ENCODE measurements at regions not wholly inside any gene's neighbourhood (a gene's known extent, or its start where the extent isn't known, plus 50 kb on each side); places are given as distances from the start of the nearest gene placed in this dataset.

DNA sequence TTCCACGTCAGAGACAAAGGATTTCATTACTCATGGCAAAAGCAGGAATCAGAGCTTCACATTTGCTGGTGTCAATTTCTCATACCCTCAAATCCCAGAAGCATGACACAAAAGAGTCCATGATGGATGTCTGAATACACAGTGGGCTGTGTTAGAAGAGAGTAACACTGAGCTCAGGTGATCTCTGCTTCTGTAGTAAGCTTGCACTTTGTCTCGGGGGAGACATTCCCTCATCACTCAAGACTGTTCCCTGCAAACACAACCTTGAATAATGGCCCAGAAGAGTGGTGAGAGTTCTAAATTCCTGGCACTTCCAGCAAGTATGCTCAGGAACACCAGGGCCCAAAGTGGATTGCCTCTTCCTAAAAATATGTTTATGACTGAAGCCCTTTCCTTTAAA is 1787.2 kb upstream of the SEL1L start:
- peaks cover 12% of the 10 kb centered on the region for H3K9me3 Mint-ChIP-seq
- DNase-seq (no peak), ATAC-seq (ENCODE audit: poor library complexity) (no peak)
- no peaks in the 10 kb centered on the region for H3K4me1 Mint-ChIP-seq (ENCODE audit: low read depth)
- Histone ChIP-seq H3K27ac (ENCODE audit: low read depth in 1 of 2, low read length in 2 of 2) (no peak overlapping the region), H3K27me3 (ENCODE audit: control insufficient read depth in 1 of 2, insufficient read depth in 2 of 2, low read length in 2 of 2) (no peaks in the 10 kb centered on the region), H3K4me3 (ENCODE audit: low read length) (no peak overlapping the region), H3K9me3 (ENCODE audit: control insufficient read depth in 1 of 2, insufficient read depth in 1 of 2, low read length in 2 of 2) (peaks cover 0 to 4% of the 10 kb centered on the region in 2 experiments), H3K36me3 (ENCODE audit: insufficient read depth, low read length) (no peaks in the 10 kb centered on the region), H3K4me1 (ENCODE audit: insufficient read depth, low read length) (no peaks in the 10 kb centered on the region)
- ChIA-PET CTCF (interaction anchor here (0.7 kb wide), 1 partner anchor 20 kb away, joined by 3 read pairs; no protein-coding TSS in a partner anchor), POLR2A (no interaction called here)
- H3K27ac Mint-ChIP-seq: no peak overlapping the region
- TF ChIP-seq, protein P1, sequence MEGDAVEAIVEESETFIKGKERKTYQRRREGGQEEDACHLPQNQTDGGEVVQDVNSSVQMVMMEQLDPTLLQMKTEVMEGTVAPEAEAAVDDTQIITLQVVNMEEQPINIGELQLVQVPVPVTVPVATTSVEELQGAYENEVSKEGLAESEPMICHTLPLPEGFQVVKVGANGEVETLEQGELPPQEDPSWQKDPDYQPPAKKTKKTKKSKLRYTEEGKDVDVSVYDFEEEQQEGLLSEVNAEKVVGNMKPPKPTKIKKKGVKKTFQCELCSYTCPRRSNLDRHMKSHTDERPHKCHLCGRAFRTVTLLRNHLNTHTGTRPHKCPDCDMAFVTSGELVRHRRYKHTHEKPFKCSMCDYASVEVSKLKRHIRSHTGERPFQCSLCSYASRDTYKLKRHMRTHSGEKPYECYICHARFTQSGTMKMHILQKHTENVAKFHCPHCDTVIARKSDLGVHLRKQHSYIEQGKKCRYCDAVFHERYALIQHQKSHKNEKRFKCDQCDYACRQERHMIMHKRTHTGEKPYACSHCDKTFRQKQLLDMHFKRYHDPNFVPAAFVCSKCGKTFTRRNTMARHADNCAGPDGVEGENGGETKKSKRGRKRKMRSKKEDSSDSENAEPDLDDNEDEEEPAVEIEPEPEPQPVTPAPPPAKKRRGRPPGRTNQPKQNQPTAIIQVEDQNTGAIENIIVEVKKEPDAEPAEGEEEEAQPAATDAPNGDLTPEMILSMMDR (IDR thresholded peaks at IDR 0.05): no peak
- H3K4me3 Mint-ChIP-seq: no peak overlapping the region
- intact Hi-C loops (cut with DNase I, micrococcal nuclease): no loop called here
- no peaks in the 10 kb centered on the region for H3K36me3 Mint-ChIP-seq (ENCODE audit: low read depth)
- no peaks in the 10 kb centered on the region for H3K27me3 Mint-ChIP-seq

GRCh38 chr14:83331513-83331912 is 1797.9 kb upstream of the SEL1L start:
- Mint-ChIP-seq H3K36me3 (ENCODE audit: low read depth) (no peaks in the 10 kb centered on the region), H3K4me1 (ENCODE audit: low read depth) (no peaks in the 10 kb centered on the region), H3K9me3 (peaks cover 4% of the 10 kb centered on the region), H3K4me3 (no peak overlapping the region), H3K27me3 (no peaks in the 10 kb centered on the region), H3K27ac (no peak overlapping the region)
- Histone ChIP-seq H3K27ac (ENCODE audit: low read depth in 1 of 2, low read length in 2 of 2) (no peak overlapping the region), H3K4me1 (ENCODE audit: insufficient read depth, low read length) (no peaks in the 10 kb centered on the region), H3K9me3 (ENCODE audit: control insufficient read depth in 1 of 2, insufficient read depth in 1 of 2, low read length in 2 of 2) (peaks cover 0 to 4% of the 10 kb centered on the region in 2 experiments), H3K36me3 (ENCODE audit: insufficient read depth, low read length) (no peaks in the 10 kb centered on the region), H3K4me3 (ENCODE audit: low read length) (no peak overlapping the region), H3K27me3 (ENCODE audit: control insufficient read depth in 1 of 2, insufficient read depth in 2 of 2, low read length in 2 of 2) (no peaks in the 10 kb centered on the region)
- TF ChIP-seq, protein P1 (IDR thresholded peaks at IDR 0.05): no peak
- POLR2A ChIA-PET: no interaction called here
- ATAC-seq (ENCODE audit: poor library complexity) (no peak), DNase-seq (no peak)
- intact Hi-C loops (cut with DNase I, micrococcal nuclease): no loop called here
- CTCF ChIA-PET: no interaction called here

GRCh38 chr14:83342590-83342989 is 1808.9 kb upstream of the SEL1L start:
- H3K9me3 ChIP-seq (ENCODE audit: control insufficient read depth in 1 of 2, insufficient read depth in 1 of 2, low read length in 2 of 2): peaks cover 0 to 14% of the 10 kb centered on the region in 2 experiments
- POLR2A ChIA-PET: no interaction called here

More at GRCh38 chr14:83342590-83342989, 1808.9 kb upstream of the SEL1L start:
- H3K4me1 ChIP-seq (ENCODE audit: insufficient read depth, low read length): no peaks in the 10 kb centered on the region
- CTCF ChIA-PET: interaction anchor here (0.7 kb wide), 1 partner anchor 215 kb away, joined by 5 read pairs; no protein-coding TSS in a partner anchor
- H3K36me3 Mint-ChIP-seq (ENCODE audit: low read depth): no peaks in the 10 kb centered on the region
- ATAC-seq (ENCODE audit: poor library complexity) (no peak), DNase-seq (no peak)
- no peak overlapping the region for H3K27ac Mint-ChIP-seq
- H3K4me3 Mint-ChIP-seq: no peak overlapping the region
- no peaks in the 10 kb centered on the region for H3K4me1 Mint-ChIP-seq (ENCODE audit: low read depth)
- H3K36me3 ChIP-seq (ENCODE audit: insufficient read depth, low read length): no peaks in the 10 kb centered on the region
- peaks cover 9% of the 10 kb centered on the region for H3K9me3 Mint-ChIP-seq
- intact Hi-C loops (cut with DNase I, micrococcal nuclease): no loop called here
- TF ChIP-seq, protein P1 (IDR thresholded peaks at IDR 0.05): no peak
- no peaks in the 10 kb centered on the region for H3K27me3 Mint-ChIP-seq
- H3K27me3 ChIP-seq (ENCODE audit: control insufficient read depth in 1 of 2, insufficient read depth in 2 of 2, low read length in 2 of 2): no peaks in the 10 kb centered on the region
- H3K4me3 ChIP-seq (ENCODE audit: low read length): no peak overlapping the region
- H3K27ac ChIP-seq (ENCODE audit: low read depth in 1 of 2, low read length in 2 of 2): no peak overlapping the region

All from CD4-positive, alpha-beta T cell (primary cell).